HEK293 (cell line): ENCODE measurements at regions not wholly inside any gene's neighbourhood (a gene's known extent, or its start where the extent isn't known, plus 50 kb on each side); places are given as distances from the start of the nearest gene placed in this dataset.

Experiments
- CTCF ChIA-PET: fragments of 350-600 bp; formaldehyde crosslinking; extraction: SDS; loops from one replicate; lab custom pipeline; 2021; ENCODE audit warnings: antibody characterized with exemption; lab: Yijun Ruan, JAX
- POLR2A ChIA-PET: fragments of 300-600 bp; formaldehyde crosslinking; extraction: SDS; loops from one replicate; lab custom pipeline; 2020; ENCODE audit warnings: antibody characterized with exemption, inconsistent platforms; lab: Yijun Ruan, JAX
- H3K27ac ChIP-seq: fragments of 200-500 bp; sonication (Bioruptor generic); 2 replicates; pipeline ENCODE4 v1.5.1; 2014; ENCODE audit warnings: low read depth, low read length, control low read depth, inconsistent platforms; ENCODE audit errors: extremely low read depth
- H3K36me3 ChIP-seq, 2 experiments: fragments of 200-500 bp in 1 of 2; sonication (Bioruptor generic) in 1 of 2; 1 replicate in 1 of 2; 2 replicates in 1 of 2; pipeline ENCODE4 v1.5.1; 2014 to 2017; ENCODE audit warnings: inconsistent platforms in 2 of 2, low read length in 2 of 2; ENCODE audit not compliant: control insufficient read depth in 2 of 2, insufficient read depth in 1 of 2
- H3K4me1 ChIP-seq: fragments of 200-500 bp; sonication (Bioruptor generic); 2 replicates; pipeline ENCODE4 v1.5.1; 2014; ENCODE audit warnings: mild to moderate bottlenecking, low read length, inconsistent platforms; ENCODE audit not compliant: control insufficient read depth, insufficient read depth
- H3K4me3 ChIP-seq: 2 replicates; pipeline ENCODE4 v1.5.1; 2011; ENCODE audit warnings: low read depth, mild to moderate bottlenecking, control low read depth, low read length, moderate library complexity
- H3K9me3 ChIP-seq: fragments of 200-500 bp; sonication (Bioruptor generic); 2 replicates; pipeline ENCODE4 v1.5.1; 2014; ENCODE audit warnings: low read depth, low read length, inconsistent platforms; ENCODE audit not compliant: control insufficient read depth, insufficient read depth
- FEZF1 ChIP-seq: fragments of 450-650 bp; formaldehyde crosslinking; IDR thresholded peaks from 2 replicates; pipeline ENCODE4 v1.5.1; 2016; ENCODE audit warnings: missing biosample characterization, missing genetic modification characterization
- GLIS1 ChIP-seq: fragments of 450-650 bp; formaldehyde crosslinking; IDR thresholded peaks from 2 replicates; pipeline ENCODE4 v1.5.1; 2016; ENCODE audit warnings: missing biosample characterization, missing genetic modification characterization
- MZF1 ChIP-seq: fragments of 450-650 bp; formaldehyde crosslinking; IDR thresholded peaks from 2 replicates; pipeline ENCODE4 v1.5.1; 2017; ENCODE audit warnings: missing biosample characterization, missing genetic modification characterization, borderline replicate concordance
- REPIN1 ChIP-seq: fragments of 450-650 bp; formaldehyde crosslinking; IDR thresholded peaks from 2 replicates; pipeline ENCODE4 v1.5.1; 2017; ENCODE audit warnings: missing biosample characterization, missing genetic modification characterization, low read depth
- SCRT1 ChIP-seq: fragments of 450-650 bp; formaldehyde crosslinking; IDR thresholded peaks from 2 replicates; pipeline ENCODE4 v1.5.1; 2016; ENCODE audit warnings: missing biosample characterization, missing genetic modification characterization, borderline replicate concordance
- TRIM28 ChIP-seq: IDR thresholded peaks from 2 replicates; pipeline ENCODE4 v1.6.1; 2011; ENCODE audit warnings: low read length, control low read depth, borderline replicate concordance
- ZFHX2 ChIP-seq: fragments of 450-650 bp; formaldehyde crosslinking; conservative IDR thresholded peaks from 2 replicates; pipeline ENCODE4 v1.5.1; 2016; ENCODE audit warnings: missing biosample characterization, missing genetic modification characterization
- ZNF112 ChIP-seq: fragments of 450-650 bp; formaldehyde crosslinking; IDR thresholded peaks from 2 replicates; pipeline ENCODE4 v1.5.0; 2017; ENCODE audit warnings: missing biosample characterization, missing genetic modification characterization
- ZNF157 ChIP-seq: fragments of 450-650 bp; formaldehyde crosslinking; IDR thresholded peaks from 2 replicates; pipeline ENCODE4 v1.5.1; 2016; ENCODE audit warnings: missing biosample characterization, missing genetic modification characterization
- ZNF175 ChIP-seq: fragments of 450-650 bp; formaldehyde crosslinking; IDR thresholded peaks from 2 replicates; pipeline ENCODE4 v1.5.1; 2016; ENCODE audit warnings: missing biosample characterization, missing genetic modification characterization
- ZNF19 ChIP-seq: fragments of 450-650 bp; formaldehyde crosslinking; IDR thresholded peaks from 2 replicates; pipeline ENCODE4; 2016; ENCODE audit warnings: missing biosample characterization, missing genetic modification characterization, low read depth
- ZNF239 ChIP-seq: fragments of 450-650 bp; formaldehyde crosslinking; IDR thresholded peaks from 2 replicates; pipeline ENCODE4 v1.5.1; 2016; ENCODE audit warnings: missing biosample characterization, missing genetic modification characterization
- ZNF292 ChIP-seq: fragments of 450-650 bp; formaldehyde crosslinking; IDR thresholded peaks from 2 replicates; pipeline ENCODE4 v1.5.1; 2016; ENCODE audit warnings: low read depth, missing biosample characterization, missing genetic modification characterization, borderline replicate concordance
- ZNF302 ChIP-seq: fragments of 450-650 bp; formaldehyde crosslinking; IDR thresholded peaks from 2 replicates; pipeline ENCODE4 v1.5.1; 2016; ENCODE audit warnings: missing biosample characterization, missing genetic modification characterization, low read depth
- ZNF324 ChIP-seq: fragments of 450-650 bp; formaldehyde crosslinking; IDR thresholded peaks from 2 replicates; pipeline ENCODE4 v1.5.1; 2016; ENCODE audit warnings: missing biosample characterization, missing genetic modification characterization
- ZNF426 ChIP-seq: fragments of 450-650 bp; formaldehyde crosslinking; IDR thresholded peaks from 2 replicates; pipeline ENCODE4 v1.5.1; 2017; ENCODE audit warnings: missing biosample characterization, missing genetic modification characterization, mild to moderate bottlenecking, inconsistent platforms, moderate library complexity
- ZNF555 ChIP-seq: fragments of 450-650 bp; formaldehyde crosslinking; conservative IDR thresholded peaks from 2 replicates; pipeline ENCODE4 v1.5.1; 2017; ENCODE audit warnings: missing biosample characterization, mild to moderate bottlenecking, missing genetic modification characterization, inconsistent platforms
- ZNF561 ChIP-seq: fragments of 450-650 bp; IDR thresholded peaks from 2 replicates; pipeline ENCODE4 v1.5.1; 2018; ENCODE audit warnings: missing biosample characterization, missing genetic modification characterization, borderline replicate concordance
- ZNF610 ChIP-seq: fragments of 450-650 bp; formaldehyde crosslinking; IDR thresholded peaks from 2 replicates; pipeline ENCODE4 v1.5.1; 2016; ENCODE audit warnings: missing biosample characterization, missing genetic modification characterization, borderline replicate concordance
- ZNF624 ChIP-seq: fragments of 450-650 bp; formaldehyde crosslinking; IDR thresholded peaks from 2 replicates; pipeline ENCODE4 v1.5.1; 2017; ENCODE audit warnings: missing biosample characterization, missing genetic modification characterization
- ZNF629 ChIP-seq: fragments of 450-650 bp; formaldehyde crosslinking; IDR thresholded peaks from 2 replicates; pipeline ENCODE4 v1.5.1; 2017; ENCODE audit warnings: missing biosample characterization, missing genetic modification characterization
- ZNF654 ChIP-seq: fragments of 450-650 bp; formaldehyde crosslinking; IDR thresholded peaks from 2 replicates; pipeline ENCODE4 v1.5.1; 2016; ENCODE audit warnings: low read depth, missing biosample characterization, missing genetic modification characterization
- ZNF677 ChIP-seq: fragments of 450-650 bp; IDR thresholded peaks from 2 replicates; pipeline ENCODE4 v1.5.0; 2018; ENCODE audit warnings: missing biosample characterization, mild to moderate bottlenecking, missing genetic modification characterization, moderate library complexity
- ZNF701 ChIP-seq: fragments of 450-650 bp; formaldehyde crosslinking; IDR thresholded peaks from 2 replicates; pipeline ENCODE4 v1.5.1; 2016; ENCODE audit warnings: missing biosample characterization, missing genetic modification characterization
- ZNF777 ChIP-seq: fragments of 450-650 bp; formaldehyde crosslinking; IDR thresholded peaks from 2 replicates; pipeline ENCODE4 v1.5.1; 2017; ENCODE audit warnings: missing biosample characterization, missing genetic modification characterization, borderline replicate concordance
- TF ChIP-seq, protein P1 (sequence below): IDR thresholded peaks from 2 replicates; pipeline ENCODE4 v1.6.1; 2011; ENCODE audit warnings: mild to moderate bottlenecking, low read depth, low read length, borderline replicate concordance
- TF ChIP-seq, protein P2 (sequence below): fragments of 450-650 bp; formaldehyde crosslinking; IDR thresholded peaks from 2 replicates; pipeline ENCODE4 v1.5.1; 2016; ENCODE audit warnings: missing biosample characterization, missing genetic modification characterization
- TF ChIP-seq, protein P3 (sequence below): fragments of 450-650 bp; formaldehyde crosslinking; IDR thresholded peaks from 2 replicates; pipeline ENCODE4 v1.5.1; 2016; ENCODE audit warnings: missing biosample characterization, missing genetic modification characterization
- TF ChIP-seq, protein P4 (sequence below): fragments of 450-650 bp; formaldehyde crosslinking; IDR thresholded peaks from 2 replicates; pipeline ENCODE4 v1.5.1; 2017; ENCODE audit warnings: missing biosample characterization, missing genetic modification characterization

- Histone ChIP-seq H3K9me3 (no peaks in the 10 kb centered on the region), H3K36me3 (no peaks in the 10 kb centered on the region), H3K27ac (no peak overlapping the region), H3K4me1 (peaks cover 24% of the 10 kb centered on the region), H3K4me3 (no peak overlapping the region)
- POLR2A ChIA-PET = interaction anchor here (0.6 to 0.8 kb wide), 2 partner anchors 15 to 346 kb away, joined by 3 to 5 read pairs; partner anchors contain the start of gene GAS1
- CTCF ChIA-PET = interaction anchor here (0.9 to 1.6 kb wide), 2 partner anchors 11 to 36 kb away, joined by 3 to 5 read pairs; no protein-coding TSS in a partner anchor
- no peak for TF ChIP-seq ZNF292 (tag by site-specific recombination)
- TF ChIP-seq MZF1 = peak; percentile 87
Measured at GRCh38 chr9:86600977-86601376, 246.8 kb upstream of the TUT7 start.

GRCh38 chr9:86600291-86600690, 246.1 kb upstream of the TUT7 start:
- Histone ChIP-seq H3K4me1 (peaks cover 24% of the 10 kb centered on the region), H3K4me3 (no peak overlapping the region), H3K27ac (no peak overlapping the region), H3K36me3 (no peaks in the 10 kb centered on the region), H3K9me3 (no peaks in the 10 kb centered on the region)
- ChIA-PET CTCF (interaction anchor here (0.6 to 1.7 kb wide), 4 partner anchors 10 to 915 kb away, joined by 3 to 5 read pairs (median 4); no protein-coding TSS in a partner anchor), POLR2A (interaction anchor here (0.6 kb wide), 1 partner anchor 14 kb away, joined by 5 read pairs; no protein-coding TSS in a partner anchor)
- TF ChIP-seq ZNF677 (tag by site-specific recombination) (no peak), ZFHX2 (no peak), ZNF701 (tag by site-specific recombination) (no peak), ZNF561 (tag by site-specific recombination) (no peak), ZNF654 (tag by site-specific recombination) (no peak), ZNF426 (tag by site-specific recombination) (no peak), SCRT1 (peak; percentile 90), FEZF1 (tag by site-specific recombination) (no peak), REPIN1 (no peak), ZNF175 (tag by site-specific recombination) (no peak), ZNF624 (tag by site-specific recombination) (no peak), ZNF112 (no peak), ZNF239 (tag by site-specific recombination) (no peak), ZNF555 (tag by site-specific recombination) (no peak), ZNF302 (tag by site-specific recombination) (no peak), ZNF610 (tag by site-specific recombination) (no peak), GLIS1 (tag by site-specific recombination) (peak; percentile 36; the same call in 1 of the 2 replicates), ZNF324 (tag by site-specific recombination) (peak; percentile 56; the same call in 1 of the 2 replicates), ZNF157 (tag by site-specific recombination) (no peak), ZNF629 (tag by site-specific recombination) (peak; percentile 92), ZNF19 (tag by site-specific recombination) (no peak), TRIM28 (0 out of 2 replicates have a peak, but pooled peaks have one; percentile 17), ZNF777 (no peak)
- TF ChIP-seq, protein P1, sequence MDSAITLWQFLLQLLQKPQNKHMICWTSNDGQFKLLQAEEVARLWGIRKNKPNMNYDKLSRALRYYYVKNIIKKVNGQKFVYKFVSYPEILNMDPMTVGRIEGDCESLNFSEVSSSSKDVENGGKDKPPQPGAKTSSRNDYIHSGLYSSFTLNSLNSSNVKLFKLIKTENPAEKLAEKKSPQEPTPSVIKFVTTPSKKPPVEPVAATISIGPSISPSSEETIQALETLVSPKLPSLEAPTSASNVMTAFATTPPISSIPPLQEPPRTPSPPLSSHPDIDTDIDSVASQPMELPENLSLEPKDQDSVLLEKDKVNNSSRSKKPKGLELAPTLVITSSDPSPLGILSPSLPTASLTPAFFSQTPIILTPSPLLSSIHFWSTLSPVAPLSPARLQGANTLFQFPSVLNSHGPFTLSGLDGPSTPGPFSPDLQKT = no peak
- TF ChIP-seq, protein P2, sequence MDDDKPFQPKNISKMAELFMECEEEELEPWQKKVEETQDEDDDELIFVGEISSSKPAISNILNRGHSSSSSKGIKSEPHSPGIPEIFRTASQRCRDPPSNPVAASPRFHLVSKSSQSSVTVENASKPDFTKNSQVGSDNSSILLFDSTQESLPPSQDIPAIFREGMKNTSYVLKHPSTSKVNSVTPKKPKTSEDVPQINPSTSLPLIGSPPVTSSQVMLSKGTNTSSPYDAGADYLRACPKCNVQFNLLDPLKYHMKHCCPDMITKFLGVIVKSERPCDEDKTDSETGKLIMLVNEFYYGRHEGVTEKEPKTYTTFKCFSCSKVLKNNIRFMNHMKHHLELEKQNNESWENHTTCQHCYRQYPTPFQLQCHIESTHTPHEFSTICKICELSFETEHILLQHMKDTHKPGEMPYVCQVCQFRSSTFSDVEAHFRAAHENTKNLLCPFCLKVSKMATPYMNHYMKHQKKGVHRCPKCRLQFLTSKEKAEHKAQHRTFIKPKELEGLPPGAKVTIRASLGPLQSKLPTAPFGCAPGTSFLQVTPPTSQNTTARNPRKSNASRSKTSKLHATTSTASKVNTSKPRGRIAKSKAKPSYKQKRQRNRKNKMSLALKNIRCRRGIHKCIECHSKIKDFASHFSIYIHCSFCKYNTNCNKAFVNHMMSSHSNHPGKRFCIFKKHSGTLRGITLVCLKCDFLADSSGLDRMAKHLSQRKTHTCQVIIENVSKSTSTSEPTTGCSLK (tag by site-specific recombination) = no peak
- TF ChIP-seq, protein P3, sequence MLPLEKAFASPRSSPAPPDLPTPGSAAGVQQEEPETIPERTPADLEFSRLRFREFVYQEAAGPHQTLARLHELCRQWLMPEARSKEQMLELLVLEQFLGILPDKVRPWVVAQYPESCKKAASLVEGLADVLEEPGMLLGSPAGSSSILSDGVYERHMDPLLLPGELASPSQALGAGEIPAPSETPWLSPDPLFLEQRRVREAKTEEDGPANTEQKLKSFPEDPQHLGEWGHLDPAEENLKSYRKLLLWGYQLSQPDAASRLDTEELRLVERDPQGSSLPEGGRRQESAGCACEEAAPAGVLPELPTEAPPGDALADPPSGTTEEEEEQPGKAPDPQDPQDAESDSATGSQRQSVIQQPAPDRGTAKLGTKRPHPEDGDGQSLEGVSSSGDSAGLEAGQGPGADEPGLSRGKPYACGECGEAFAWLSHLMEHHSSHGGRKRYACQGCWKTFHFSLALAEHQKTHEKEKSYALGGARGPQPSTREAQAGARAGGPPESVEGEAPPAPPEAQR (tag by site-specific recombination) = no peak
- TF ChIP-seq, protein P4, sequence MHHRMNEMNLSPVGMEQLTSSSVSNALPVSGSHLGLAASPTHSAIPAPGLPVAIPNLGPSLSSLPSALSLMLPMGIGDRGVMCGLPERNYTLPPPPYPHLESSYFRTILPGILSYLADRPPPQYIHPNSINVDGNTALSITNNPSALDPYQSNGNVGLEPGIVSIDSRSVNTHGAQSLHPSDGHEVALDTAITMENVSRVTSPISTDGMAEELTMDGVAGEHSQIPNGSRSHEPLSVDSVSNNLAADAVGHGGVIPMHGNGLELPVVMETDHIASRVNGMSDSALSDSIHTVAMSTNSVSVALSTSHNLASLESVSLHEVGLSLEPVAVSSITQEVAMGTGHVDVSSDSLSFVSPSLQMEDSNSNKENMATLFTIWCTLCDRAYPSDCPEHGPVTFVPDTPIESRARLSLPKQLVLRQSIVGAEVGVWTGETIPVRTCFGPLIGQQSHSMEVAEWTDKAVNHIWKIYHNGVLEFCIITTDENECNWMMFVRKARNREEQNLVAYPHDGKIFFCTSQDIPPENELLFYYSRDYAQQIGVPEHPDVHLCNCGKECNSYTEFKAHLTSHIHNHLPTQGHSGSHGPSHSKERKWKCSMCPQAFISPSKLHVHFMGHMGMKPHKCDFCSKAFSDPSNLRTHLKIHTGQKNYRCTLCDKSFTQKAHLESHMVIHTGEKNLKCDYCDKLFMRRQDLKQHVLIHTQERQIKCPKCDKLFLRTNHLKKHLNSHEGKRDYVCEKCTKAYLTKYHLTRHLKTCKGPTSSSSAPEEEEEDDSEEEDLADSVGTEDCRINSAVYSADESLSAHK (tag by site-specific recombination) = no peak
